Left lung (tissue), 4 donors: ENCODE measurements at regions not wholly inside any gene's neighbourhood (a gene's known extent, or its start where the extent isn't known, plus 50 kb on each side); places are given as distances from the start of the nearest gene placed in this dataset.

ENCODE experiments used
- ATAC-seq: fragments of 200-7000 bp; cut with Tn5 transposase; one replicate; pipeline ENCODE4 v1.9.1; 2020; ENCODE audit warnings: moderate library complexity
- DNase-seq, 4 donors: peaks; one replicate each; pipeline ENCODE4 v3.0.0-alpha.2; 2013 to 2020
- H3K27ac ChIP-seq, 2 donors: fragments of 200-600 bp; sonication (generic) in 1 of 2; one replicate each; pipeline versions ENCODE4 v1.5.0 to v1.8.0; 2020 to 2021
- H3K27me3 ChIP-seq, 2 donors: fragments of 200-600 bp; sonication (generic) in 1 of 2; one replicate each; pipeline versions ENCODE4 v1.5.0 to v1.8.0; 2020 to 2021
- H3K36me3 ChIP-seq, 2 donors: fragments of 200-600 bp; sonication (generic) in 1 of 2; one replicate each; pipeline versions ENCODE4 v1.5.0 to v1.8.0; 2020 to 2021
- H3K4me1 ChIP-seq, 2 donors: fragments of 200-600 bp; one replicate each; pipeline ENCODE4 v1.8.0; 2021
- H3K4me3 ChIP-seq, 2 donors: fragments of 200-600 bp; sonication (generic) in 1 of 2; one replicate each; pipeline versions ENCODE4 v1.5.0 to v1.8.0; 2020 to 2021; ENCODE audit warnings: mild to moderate bottlenecking in 1 of 2
- H3K9me3 ChIP-seq, 2 donors: fragments of 200-600 bp; sonication (generic) in 1 of 2; one replicate each; pipeline versions ENCODE4 v1.5.0 to v1.8.0; 2020 to 2021
- CTCF ChIP-seq, 2 donors: fragments of 200-600 bp; sonication (generic) in 1 of 2; IDR thresholded peaks; one replicate each; pipeline versions ENCODE4 v1.5.0 to v1.8.0; 2021; ENCODE audit warnings: antibody characterized with exemption in 2 of 2
- intact Hi-C, 2 donors: fragments of 100-400 bp; cut with DNase I; formaldehyde crosslinking; loops; one replicate each; pipeline versions ENCODE4 v1.11.2 to v1.14.2; 2022
- donor health status: DM: no; HTN: yes; CAD: no.
- donor health status: DM: no; HTN: no; CAD: no.

DNA sequence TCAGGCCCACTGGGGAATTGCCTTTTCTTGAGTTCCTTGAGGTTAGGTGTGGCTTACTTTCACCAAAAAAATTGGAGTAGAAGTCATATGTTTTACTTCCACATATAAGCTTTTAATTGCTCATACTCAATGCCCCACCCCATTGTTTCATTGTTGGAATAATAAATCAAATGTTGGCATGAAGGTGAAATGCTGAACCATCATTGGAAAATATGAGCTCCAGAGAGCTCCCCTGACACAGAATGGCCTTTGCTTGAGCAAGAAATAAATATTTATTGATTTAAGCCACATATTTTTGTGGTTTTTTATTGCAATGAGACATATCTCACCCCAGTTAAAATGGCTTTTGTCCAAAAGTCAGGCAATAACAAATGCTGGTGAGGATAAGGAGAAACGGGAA, 167.3 kb upstream of the SRD5A2 start:
- DNase-seq, result no peak
- intact Hi-C loops, result no loop called here
- Histone ChIP-seq H3K4me1 (no peaks in the 10 kb centered on the region), H3K27ac (no peak overlapping the region), H3K36me3 (no peaks in the 10 kb centered on the region), H3K27me3 (no peaks in the 10 kb centered on the region), H3K4me3 (no peak overlapping the region), H3K9me3 (peaks cover 0 to 35% of the 10 kb centered on the region in 2 donors)
- no peak for TF ChIP-seq CTCF (IDR thresholded peaks at IDR 0.05)
- ATAC-seq, result no peak

DNA sequence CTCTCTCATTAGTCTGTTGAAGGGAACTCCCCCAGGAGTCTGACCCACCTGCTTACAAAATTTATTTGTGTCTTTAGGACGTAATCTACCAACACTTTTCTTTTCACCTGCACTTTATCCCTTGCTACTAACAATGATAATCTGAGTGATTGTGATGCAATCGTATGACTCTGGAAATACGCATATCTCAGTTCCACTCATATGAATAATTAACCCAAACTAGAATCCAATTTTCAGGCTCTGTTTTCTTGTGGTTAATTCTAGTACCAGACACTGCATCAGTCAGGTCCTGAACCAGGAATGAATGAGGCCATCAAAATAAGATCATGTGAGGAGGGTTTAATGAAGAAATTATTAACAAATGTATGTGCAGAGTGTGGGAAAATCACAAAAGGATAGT, 158.4 kb upstream of the SRD5A2 start:
- intact Hi-C loops, result no loop called here
- TF ChIP-seq CTCF (IDR thresholded peaks at IDR 0.05), result no peak
- Histone ChIP-seq H3K4me1 (no peaks in the 10 kb centered on the region), H3K4me3 (no peak overlapping the region), H3K27ac (no peak overlapping the region), H3K9me3 (peaks cover 0 to 4% of the 10 kb centered on the region in 2 donors), H3K36me3 (no peaks in the 10 kb centered on the region), H3K27me3 (no peaks in the 10 kb centered on the region)
- ATAC-seq (no peak), DNase-seq (no peak)

- H3K27ac ChIP-seq, result no peak overlapping the region
- no peak for TF ChIP-seq CTCF (IDR thresholded peaks at IDR 0.05)
- H3K4me3 ChIP-seq, result no peak overlapping the region
- H3K27me3 ChIP-seq, result no peaks in the 10 kb centered on the region
- intact Hi-C loops, result no loop called here
- no peaks in the 10 kb centered on the region for H3K36me3 ChIP-seq
- peaks cover 0 to 2% of the 10 kb centered on the region in 2 donors for H3K9me3 ChIP-seq
- ATAC-seq, result peak; percentile 63
- H3K4me1 ChIP-seq, result no peaks in the 10 kb centered on the region
- peak in 1 of 4 donors; percentile 1 for DNase-seq
Measured at GRCh38 chr2:31736695-31737454, 156.1 kb upstream of the SRD5A2 start.

DNA sequence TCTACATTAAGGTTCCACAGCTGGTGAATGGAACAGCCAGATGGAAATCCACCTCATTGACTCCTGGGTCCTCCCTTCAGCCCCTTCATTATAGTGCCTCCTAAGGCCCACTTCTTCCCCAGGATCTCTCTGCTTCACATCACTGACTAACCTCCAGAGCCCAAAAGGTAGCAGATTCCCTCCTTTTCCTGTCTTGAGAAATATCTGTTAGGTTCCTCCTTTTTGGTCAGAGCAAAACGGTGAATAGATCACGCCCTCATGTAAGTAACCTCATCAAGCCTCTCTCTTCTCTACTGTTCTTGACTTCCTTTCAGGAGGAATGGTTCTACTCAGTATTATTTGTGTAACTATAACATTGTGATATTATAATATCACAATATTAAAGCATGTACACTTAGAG, 155.0 kb upstream of the SRD5A2 start:
- Histone ChIP-seq H3K27me3 (no peaks in the 10 kb centered on the region), H3K36me3 (no peaks in the 10 kb centered on the region), H3K9me3 (peaks cover 0 to 2% of the 10 kb centered on the region in 2 donors), H3K4me1 (no peaks in the 10 kb centered on the region), H3K4me3 (no peak overlapping the region), H3K27ac (no peak overlapping the region)
- DNase-seq, result no peak
- no peak for ATAC-seq
- intact Hi-C loops, result no loop called here
- TF ChIP-seq CTCF (IDR thresholded peaks at IDR 0.05), result no peak

DNA sequence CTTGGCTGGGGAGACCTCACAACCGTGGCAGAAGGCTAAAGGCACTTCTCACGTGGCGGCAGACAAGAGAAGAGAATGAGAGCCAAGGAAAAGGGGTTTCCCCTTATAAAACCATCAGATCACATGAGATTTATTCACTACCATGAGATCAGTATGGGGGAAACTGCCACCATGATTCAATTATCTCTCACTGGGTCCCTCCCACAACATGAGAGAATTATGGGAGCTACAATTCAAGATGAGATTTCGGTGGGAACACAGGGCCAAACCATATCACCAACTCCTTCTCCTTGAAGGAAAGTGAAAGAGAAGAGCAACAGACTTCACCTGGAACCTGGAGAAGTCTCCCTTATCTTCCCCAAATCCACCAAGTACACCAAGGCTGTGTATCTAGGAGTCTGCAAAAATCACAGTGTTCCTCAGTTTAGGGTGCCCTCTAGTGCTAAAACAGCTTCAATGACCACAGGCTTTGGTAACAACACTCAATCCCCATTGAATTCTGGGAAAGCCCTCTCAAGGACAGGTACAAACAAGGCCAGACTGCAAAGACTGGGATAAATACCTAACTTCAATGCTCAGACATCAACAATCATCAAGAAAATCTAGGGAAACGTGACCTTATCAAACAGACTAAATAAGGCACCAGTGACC, 148.8 kb upstream of the SRD5A2 start:
- DNase-seq (no peak), ATAC-seq (peak; percentile 88)
- intact Hi-C loops, result no loop called here
- no peak overlapping the region for H3K4me3 ChIP-seq
- no peaks in the 10 kb centered on the region for H3K27me3 ChIP-seq
- TF ChIP-seq CTCF (IDR thresholded peaks at IDR 0.05), result no peak
- H3K36me3 ChIP-seq, result no peaks in the 10 kb centered on the region
- H3K27ac ChIP-seq, result no peak overlapping the region
- H3K9me3 ChIP-seq, result no peaks in the 10 kb centered on the region
- no peaks in the 10 kb centered on the region for H3K4me1 ChIP-seq
